Ovary (tissue), 3 donors: ENCODE measurements at regions not wholly inside any gene's neighbourhood (a gene's known extent, or its start where the extent isn't known, plus 50 kb on each side); places are given as distances from the start of the nearest gene placed in this dataset.

Experiments used
- CTCF ChIP-seq, 3 donors: fragments of 450-650 bp in 2 of 3; fragments of 200-600 bp in 1 of 3; IDR thresholded peaks; one replicate each; pipeline versions ENCODE4 v1.5.1 to v1.8.0; 2016 to 2022; ENCODE audit warnings: antibody characterized with exemption in 3 of 3, mild to moderate bottlenecking in 1 of 3
- EP300 ChIP-seq: sonication (generic); formaldehyde crosslinking; IDR thresholded peaks from one replicate; pipeline ENCODE4 v1.6.1; 2017; ENCODE audit warnings: antibody characterized with exemption
- POLR2A ChIP-seq: fragments of 450-650 bp; IDR thresholded peaks from one replicate; pipeline ENCODE4 v1.6.1; 2017; ENCODE audit warnings: antibody characterized with exemption, mild to moderate bottlenecking, moderate library complexity
- donor health status: DM: no; HTN: no; CAD: no.

- no peak for TF ChIP-seq CTCF (IDR thresholded peaks at IDR 0.05)
- no peak for TF ChIP-seq POLR2A
- no peak for TF ChIP-seq EP300
Measured at GRCh38 chr12:92039046-92039445, 106.6 kb downstream of the BTG1 start.
